ENCODE measurements at regions not wholly inside any gene's neighbourhood (a gene's known extent, or its start where the extent isn't known, plus 50 kb on each side); places are given as distances from the start of the nearest gene placed in this dataset.

- H3K27me3 Mint-ChIP-seq (ENCODE audit: unreplicated experiment), result no peaks in the 10 kb centered on the region
- no peaks in the 10 kb centered on the region for H3K4me1 Mint-ChIP-seq (ENCODE audit: unreplicated experiment)
- DNase-seq (ENCODE audit: extremely low spot score, unreplicated experiment), result no peak
- no peak overlapping the region for H3K4me3 Mint-ChIP-seq (ENCODE audit: unreplicated experiment)
- H3K27ac Mint-ChIP-seq (ENCODE audit: unreplicated experiment), result no peak overlapping the region
- no peaks in the 10 kb centered on the region for H3K9me3 Mint-ChIP-seq (ENCODE audit: unreplicated experiment)
- TF ChIP-seq CTCF (IDR thresholded peaks at IDR 0.05), result no peak
- no peaks in the 10 kb centered on the region for H3K36me3 Mint-ChIP-seq (ENCODE audit: unreplicated experiment)
Measured at GRCh38 chr13:76213423-76213904, 577.3 kb downstream of the LMO7 start.

- Mint-ChIP-seq H3K27me3 (ENCODE audit: unreplicated experiment) (peaks cover under 1% of the 10 kb centered on the region), H3K4me1 (ENCODE audit: unreplicated experiment) (no peaks in the 10 kb centered on the region), H3K4me3 (ENCODE audit: unreplicated experiment) (no peak overlapping the region), H3K9me3 (ENCODE audit: unreplicated experiment) (no peaks in the 10 kb centered on the region), H3K36me3 (ENCODE audit: unreplicated experiment) (no peaks in the 10 kb centered on the region), H3K27ac (ENCODE audit: unreplicated experiment) (no peak overlapping the region)
- TF ChIP-seq CTCF (IDR thresholded peaks at IDR 0.05), result no peak
- no peak for DNase-seq (ENCODE audit: extremely low spot score, unreplicated experiment)
Measured at GRCh38 chr13:76210262-76210661, 574.1 kb downstream of the LMO7 start.

- Mint-ChIP-seq H3K4me1 (ENCODE audit: unreplicated experiment) (no peaks in the 10 kb centered on the region), H3K4me3 (ENCODE audit: unreplicated experiment) (no peak overlapping the region), H3K36me3 (ENCODE audit: unreplicated experiment) (no peaks in the 10 kb centered on the region), H3K27me3 (ENCODE audit: unreplicated experiment) (no peaks in the 10 kb centered on the region), H3K27ac (ENCODE audit: unreplicated experiment) (no peak overlapping the region), H3K9me3 (ENCODE audit: unreplicated experiment) (no peaks in the 10 kb centered on the region)
- no peak for DNase-seq (ENCODE audit: extremely low spot score, unreplicated experiment)
- TF ChIP-seq CTCF (IDR thresholded peaks at IDR 0.05), result no peak
Measured at GRCh38 chr13:76198568-76199163, 562.5 kb downstream of the LMO7 start.

GRCh38 chr13:76189882-76190519, 553.9 kb downstream of the LMO7 start:
- no peak for TF ChIP-seq CTCF (IDR thresholded peaks at IDR 0.05)
- H3K4me3 Mint-ChIP-seq (ENCODE audit: unreplicated experiment), result no peak overlapping the region
- no peak for DNase-seq (ENCODE audit: extremely low spot score, unreplicated experiment)
- no peak overlapping the region for H3K27ac Mint-ChIP-seq (ENCODE audit: unreplicated experiment)
- no peaks in the 10 kb centered on the region for H3K9me3 Mint-ChIP-seq (ENCODE audit: unreplicated experiment)
- H3K4me1 Mint-ChIP-seq (ENCODE audit: unreplicated experiment), result no peaks in the 10 kb centered on the region
- peaks cover 8% of the 10 kb centered on the region for H3K27me3 Mint-ChIP-seq (ENCODE audit: unreplicated experiment)
- H3K36me3 Mint-ChIP-seq (ENCODE audit: unreplicated experiment), result no peaks in the 10 kb centered on the region

- no peak for TF ChIP-seq CTCF (IDR thresholded peaks at IDR 0.05)
- DNase-seq (ENCODE audit: extremely low spot score, unreplicated experiment), result no peak
- Mint-ChIP-seq H3K4me1 (ENCODE audit: unreplicated experiment) (no peaks in the 10 kb centered on the region), H3K27ac (ENCODE audit: unreplicated experiment) (no peak overlapping the region), H3K4me3 (ENCODE audit: unreplicated experiment) (no peak overlapping the region), H3K27me3 (ENCODE audit: unreplicated experiment) (peaks cover 6% of the 10 kb centered on the region), H3K9me3 (ENCODE audit: unreplicated experiment) (no peaks in the 10 kb centered on the region), H3K36me3 (ENCODE audit: unreplicated experiment) (no peaks in the 10 kb centered on the region)
Measured at GRCh38 chr13:76175961-76176725, 540.0 kb downstream of the LMO7 start.
